HCT116 (cell line): ENCODE measurements at regions not wholly inside any gene's neighbourhood (a gene's known extent, or its start where the extent isn't known, plus 50 kb on each side); places are given as distances from the start of the nearest gene placed in this dataset.

Experiments
- ATAC-seq: fragments of 200-7000 bp; cut with Tn5 transposase; 2 replicates; pipeline ENCODE4 v1.9.1; 2020; ENCODE audit warnings: mild to moderate bottlenecking, moderate library complexity
- BruUV-seq: library from RNA; stranded (reverse); fragments of 400-500 nt; replicated peaks from 2 replicates; lab custom pipeline; 2021; lab: Mats Ljungman, UMichigan
- CTCF ChIA-PET: fragments of 300-600 bp; sonication (Branson Sonifier 250); formaldehyde crosslinking; loops from one replicate; lab custom pipeline; 2021; ENCODE audit warnings: antibody characterized with exemption; lab: Charles Lee
- POLR2A ChIA-PET: fragments of 300-600, 350-600 bp; sonication (Branson Sonifier 250); formaldehyde crosslinking; loops from one replicate; lab custom pipeline; 2021; ENCODE audit warnings: antibody characterized with exemption; lab: Charles Lee
- RAD21 ChIA-PET, 2 experiments: fragments of 300-600 bp; sonication (Branson Sonifier 250); formaldehyde crosslinking; loops; one replicate each; lab custom pipeline; 2023; ENCODE audit warnings: low total read pairs in 2 of 2; ENCODE audit not compliant: uncharacterized antibody in 2 of 2, unreplicated experiment in 2 of 2, low non-redundant PET in 1 of 2; lab: Charles Lee
- DNase-seq: peaks from one replicate; pipeline ENCODE4 v3.0.0-alpha.2; 2010; ENCODE audit warnings: low read depth, low spot score
- H2AFZ ChIP-seq: fragments of 200-600 bp; shearing (Covaris generic), sonication (generic); 2 replicates; pipeline ENCODE4 v1.6.1; 2017; ENCODE audit warnings: low read depth, mixed run types, mixed read lengths, antibody characterized with exemption, low read length; ENCODE audit not compliant: poor library complexity, severe bottlenecking
- H3K27ac ChIP-seq: 2 replicates; pipeline ENCODE4 v1.5.1; 2012; ENCODE audit warnings: low read depth, low read length
- H3K27me3 ChIP-seq: fragments of 200-600 bp; sonication (generic); 2 replicates; pipeline ENCODE4 v1.6.1; 2016; ENCODE audit warnings: mixed run types, low read length, mixed read lengths; ENCODE audit not compliant: insufficient read depth
- H3K36me3 ChIP-seq, 2 experiments: fragments of 200-500 bp in 1 of 2; fragments of 200-600 bp in 1 of 2; sonication (Bioruptor generic) in 1 of 2; sonication (generic) in 1 of 2; 2 replicates each; pipeline versions ENCODE4 v1.5.1 to v1.6.1; 2014 to 2016; ENCODE audit warnings: low read length in 2 of 2, inconsistent platforms in 1 of 2, mixed read lengths in 1 of 2, mixed run types in 1 of 2; ENCODE audit not compliant: insufficient read depth in 2 of 2, control insufficient read depth in 1 of 2
- H3K4me1 ChIP-seq, 2 experiments: fragments of 200-600 bp in 1 of 2; sonication (generic) in 1 of 2; 2 replicates each; pipeline versions ENCODE4 v1.5.1 to v1.6.1; 2012 to 2017; ENCODE audit warnings: low read length in 2 of 2, inconsistent platforms in 1 of 2, mild to moderate bottlenecking in 1 of 2, mixed read lengths in 1 of 2, mixed run types in 1 of 2, moderate library complexity in 1 of 2; ENCODE audit not compliant: insufficient read depth in 2 of 2, control insufficient read depth in 1 of 2
- H3K4me2 ChIP-seq: fragments of 200-600 bp; sonication (generic); 2 replicates; pipeline ENCODE4 v1.6.1; 2017; ENCODE audit warnings: mixed run types, low read length, mixed read lengths
- H3K4me3 ChIP-seq, 2 experiments: fragments of 200-600 bp in 1 of 2; sonication (generic) in 1 of 2; replicated peaks in 1 of 2; 2 replicates each; pipeline ENCODE4 v1.5.1; 2011 to 2016; ENCODE audit warnings: low read length in 2 of 2, control low read depth in 1 of 2, low read depth in 1 of 2, mild to moderate bottlenecking in 1 of 2, mixed read lengths in 1 of 2, mixed run types in 1 of 2
- H3K79me2 ChIP-seq: fragments of 200-600 bp; sonication (generic); 2 replicates; pipeline ENCODE4 v1.6.1; 2017; ENCODE audit warnings: mild to moderate bottlenecking, mixed run types, low read length, moderate library complexity, mixed read lengths; ENCODE audit not compliant: insufficient read depth
- H3K9ac ChIP-seq: fragments of 200-600 bp; sonication (generic); 2 replicates; pipeline ENCODE4 v1.6.1; 2016; ENCODE audit warnings: low read length, mixed read lengths
- H3K9me2 ChIP-seq: fragments of 200-600 bp; sonication (generic), shearing (Covaris generic); 2 replicates; pipeline ENCODE4 v1.6.1; 2017; ENCODE audit warnings: mixed run types, mild to moderate bottlenecking, moderate library complexity; ENCODE audit not compliant: insufficient read depth
- H3K9me3 ChIP-seq, 2 experiments: fragments of 200-500 bp in 1 of 2; fragments of 200-600 bp in 1 of 2; sonication (Bioruptor generic) in 1 of 2; sonication (generic) in 1 of 2; 2 replicates each; pipeline ENCODE4 v1.6.1; 2014 to 2017; ENCODE audit warnings: low read length in 2 of 2, mixed read lengths in 2 of 2, inconsistent platforms in 1 of 2, low read depth in 1 of 2, mild to moderate bottlenecking in 1 of 2, mixed run types in 1 of 2, moderate library complexity in 1 of 2; ENCODE audit not compliant: control insufficient read depth in 1 of 2, insufficient read depth in 1 of 2
- H4K20me1 ChIP-seq: fragments of 200-600 bp; sonication (generic), shearing (Covaris generic); 2 replicates; pipeline ENCODE4 v1.6.1; 2017; ENCODE audit warnings: mixed run types, mild to moderate bottlenecking, moderate library complexity; ENCODE audit not compliant: insufficient read depth
- CBX3 ChIP-seq: IDR thresholded peaks from 2 replicates; pipeline ENCODE4 v1.6.1; 2012; ENCODE audit warnings: low read depth
- CEBPB ChIP-seq: IDR thresholded peaks from 2 replicates; pipeline ENCODE4 v1.6.1; 2012; ENCODE audit warnings: low read depth
- EGR1 ChIP-seq: IDR thresholded peaks from 2 replicates; pipeline ENCODE4 v1.6.1; 2012; ENCODE audit warnings: low read depth
- EZH2 ChIP-seq: fragments of 200-600 bp; sonication (generic); IDR thresholded peaks from 2 replicates; pipeline ENCODE4 v1.6.1; 2017; ENCODE audit warnings: antibody characterized with exemption, mixed run types
- EZH2phosphoT487 ChIP-seq: fragments of 200-600 bp; IDR thresholded peaks from 2 replicates; pipeline ENCODE4 v1.6.1; 2018; ENCODE audit warnings: antibody characterized with exemption, borderline replicate concordance
- JUND ChIP-seq: IDR thresholded peaks from 2 replicates; pipeline ENCODE4 v1.6.1; 2012
- POLR2A ChIP-seq: IDR thresholded peaks from 2 replicates; pipeline ENCODE4 v1.7.0; 2011; ENCODE audit warnings: borderline replicate concordance; ENCODE audit not compliant: insufficient read depth, insufficient read length; ENCODE audit errors: extremely low read depth
- RAD21 ChIP-seq: IDR thresholded peaks from 2 replicates; pipeline ENCODE4 v1.6.1; 2012; ENCODE audit warnings: low read depth, mild to moderate bottlenecking
- SIN3A ChIP-seq: IDR thresholded peaks from 2 replicates; pipeline ENCODE4 v1.6.1; 2012; ENCODE audit warnings: low read depth
- TCF7L2 ChIP-seq: IDR thresholded peaks from 2 replicates; pipeline ENCODE4 v1.7.0; 2011; ENCODE audit warnings: borderline replicate concordance, inconsistent platforms; ENCODE audit not compliant: insufficient read depth, insufficient read length; ENCODE audit errors: extremely low read depth
- YY1 ChIP-seq: IDR thresholded peaks from 2 replicates; pipeline ENCODE4 v1.6.1; 2011; ENCODE audit warnings: low read length, low read depth, moderate library complexity, mild to moderate bottlenecking; ENCODE audit not compliant: insufficient replicate concordance; ENCODE audit errors: extremely low read depth
- ZFX ChIP-seq: fragments of 450-650 bp; IDR thresholded peaks from 2 replicates; pipeline ENCODE4 v1.6.1; 2017
- ZNF274 ChIP-seq: fragments of 200-500 bp; sonication (Bioruptor generic); IDR thresholded peaks from 2 replicates; pipeline ENCODE4 v1.6.1; 2014; ENCODE audit warnings: mild to moderate bottlenecking, low read depth, low read length, inconsistent platforms
- intact Hi-C: fragments of 100-400 bp; cut with micrococcal nuclease; formaldehyde crosslinking; loops from 2 replicates; pipeline ENCODE4 v1.10.0; 2022
- TF ChIP-seq, protein P1 (sequence below): IDR thresholded peaks from 2 replicates; pipeline ENCODE4 v1.6.1; 2012
- TF ChIP-seq, protein P2 (sequence below): IDR thresholded peaks from 2 replicates; pipeline ENCODE4 v1.6.1; 2012; ENCODE audit warnings: low read depth
- TF ChIP-seq, protein P3 (sequence below): IDR thresholded peaks from 2 replicates; pipeline ENCODE4 v1.6.1; 2011; ENCODE audit warnings: mild to moderate bottlenecking, low read length, moderate library complexity; ENCODE audit not compliant: insufficient replicate concordance; ENCODE audit errors: extremely low read depth
- TF ChIP-seq, protein P4 (sequence below): IDR thresholded peaks from 2 replicates; pipeline ENCODE4 v1.6.1; 2012

DNA sequence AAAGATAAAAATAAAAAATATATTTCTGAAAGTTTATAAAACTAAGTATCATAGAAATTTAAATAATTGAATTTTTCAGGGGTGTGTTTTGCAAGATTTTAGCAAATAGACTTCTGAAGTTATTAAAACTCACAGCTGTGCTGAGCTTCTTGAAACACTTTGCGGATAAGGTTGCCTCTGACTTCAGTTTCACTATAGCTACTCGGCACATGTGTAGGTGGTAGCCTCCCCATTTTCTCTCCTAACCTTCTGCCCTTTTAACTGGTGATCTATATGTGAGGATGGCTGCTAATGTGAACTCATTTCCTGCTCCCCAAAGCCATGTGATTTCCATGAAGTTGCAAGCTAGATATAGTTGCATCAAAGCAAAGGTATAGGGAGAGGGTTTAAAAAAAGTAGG is 129.3 kb upstream of the STMND1 start:
- ChIA-PET RAD21 (no interaction called here), POLR2A (no interaction called here)
- BruUV-seq = no TSS peak

More for the DNA sequence above, 129.3 kb upstream of the STMND1 start:
- TF ChIP-seq SIN3A (no peak), ZFX (no peak), ZNF274 (no peak), JUND (no peak), CBX3 (no peak), EZH2 (no peak), TCF7L2 (no peak), POLR2A (no peak), CEBPB (no peak), EZH2phosphoT487 (no peak), RAD21 (no peak), EGR1 (no peak), YY1 (no peak)
- TF ChIP-seq, protein P1, sequence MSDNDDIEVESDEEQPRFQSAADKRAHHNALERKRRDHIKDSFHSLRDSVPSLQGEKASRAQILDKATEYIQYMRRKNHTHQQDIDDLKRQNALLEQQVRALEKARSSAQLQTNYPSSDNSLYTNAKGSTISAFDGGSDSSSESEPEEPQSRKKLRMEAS = no peak
- TF ChIP-seq, protein P2, sequence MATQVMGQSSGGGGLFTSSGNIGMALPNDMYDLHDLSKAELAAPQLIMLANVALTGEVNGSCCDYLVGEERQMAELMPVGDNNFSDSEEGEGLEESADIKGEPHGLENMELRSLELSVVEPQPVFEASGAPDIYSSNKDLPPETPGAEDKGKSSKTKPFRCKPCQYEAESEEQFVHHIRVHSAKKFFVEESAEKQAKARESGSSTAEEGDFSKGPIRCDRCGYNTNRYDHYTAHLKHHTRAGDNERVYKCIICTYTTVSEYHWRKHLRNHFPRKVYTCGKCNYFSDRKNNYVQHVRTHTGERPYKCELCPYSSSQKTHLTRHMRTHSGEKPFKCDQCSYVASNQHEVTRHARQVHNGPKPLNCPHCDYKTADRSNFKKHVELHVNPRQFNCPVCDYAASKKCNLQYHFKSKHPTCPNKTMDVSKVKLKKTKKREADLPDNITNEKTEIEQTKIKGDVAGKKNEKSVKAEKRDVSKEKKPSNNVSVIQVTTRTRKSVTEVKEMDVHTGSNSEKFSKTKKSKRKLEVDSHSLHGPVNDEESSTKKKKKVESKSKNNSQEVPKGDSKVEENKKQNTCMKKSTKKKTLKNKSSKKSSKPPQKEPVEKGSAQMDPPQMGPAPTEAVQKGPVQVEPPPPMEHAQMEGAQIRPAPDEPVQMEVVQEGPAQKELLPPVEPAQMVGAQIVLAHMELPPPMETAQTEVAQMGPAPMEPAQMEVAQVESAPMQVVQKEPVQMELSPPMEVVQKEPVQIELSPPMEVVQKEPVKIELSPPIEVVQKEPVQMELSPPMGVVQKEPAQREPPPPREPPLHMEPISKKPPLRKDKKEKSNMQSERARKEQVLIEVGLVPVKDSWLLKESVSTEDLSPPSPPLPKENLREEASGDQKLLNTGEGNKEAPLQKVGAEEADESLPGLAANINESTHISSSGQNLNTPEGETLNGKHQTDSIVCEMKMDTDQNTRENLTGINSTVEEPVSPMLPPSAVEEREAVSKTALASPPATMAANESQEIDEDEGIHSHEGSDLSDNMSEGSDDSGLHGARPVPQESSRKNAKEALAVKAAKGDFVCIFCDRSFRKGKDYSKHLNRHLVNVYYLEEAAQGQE = no peak
- TF ChIP-seq, protein P3, sequence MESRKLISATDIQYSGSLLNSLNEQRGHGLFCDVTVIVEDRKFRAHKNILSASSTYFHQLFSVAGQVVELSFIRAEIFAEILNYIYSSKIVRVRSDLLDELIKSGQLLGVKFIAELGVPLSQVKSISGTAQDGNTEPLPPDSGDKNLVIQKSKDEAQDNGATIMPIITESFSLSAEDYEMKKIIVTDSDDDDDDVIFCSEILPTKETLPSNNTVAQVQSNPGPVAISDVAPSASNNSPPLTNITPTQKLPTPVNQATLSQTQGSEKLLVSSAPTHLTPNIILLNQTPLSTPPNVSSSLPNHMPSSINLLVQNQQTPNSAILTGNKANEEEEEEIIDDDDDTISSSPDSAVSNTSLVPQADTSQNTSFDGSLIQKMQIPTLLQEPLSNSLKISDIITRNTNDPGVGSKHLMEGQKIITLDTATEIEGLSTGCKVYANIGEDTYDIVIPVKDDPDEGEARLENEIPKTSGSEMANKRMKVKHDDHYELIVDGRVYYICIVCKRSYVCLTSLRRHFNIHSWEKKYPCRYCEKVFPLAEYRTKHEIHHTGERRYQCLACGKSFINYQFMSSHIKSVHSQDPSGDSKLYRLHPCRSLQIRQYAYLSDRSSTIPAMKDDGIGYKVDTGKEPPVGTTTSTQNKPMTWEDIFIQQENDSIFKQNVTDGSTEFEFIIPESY = no peak
- TF ChIP-seq, protein P4, sequence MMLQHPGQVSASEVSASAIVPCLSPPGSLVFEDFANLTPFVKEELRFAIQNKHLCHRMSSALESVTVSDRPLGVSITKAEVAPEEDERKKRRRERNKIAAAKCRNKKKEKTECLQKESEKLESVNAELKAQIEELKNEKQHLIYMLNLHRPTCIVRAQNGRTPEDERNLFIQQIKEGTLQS = no peak
- no peak overlapping the region for H3K27ac ChIP-seq
- H3K4me2 ChIP-seq = no peak overlapping the region
- peaks cover 22% of the 10 kb centered on the region for H3K27me3 ChIP-seq
- DNase-seq (no peak), ATAC-seq (no peak)
- H3K9me2 ChIP-seq = no peaks in the 10 kb centered on the region
- CTCF ChIA-PET = no interaction called here
- H4K20me1 ChIP-seq = no peaks in the 10 kb centered on the region
- H3K79me2 ChIP-seq = no peaks in the 10 kb centered on the region
- no peak overlapping the region for H3K9ac ChIP-seq
- H3K9me3 ChIP-seq = no peaks in the 10 kb centered on the region
- H2AFZ ChIP-seq = no peak overlapping the region
- no peaks in the 10 kb centered on the region for H3K4me1 ChIP-seq
- no peak overlapping the region for H3K4me3 ChIP-seq
- intact Hi-C loops = no loop called here
- no peaks in the 10 kb centered on the region for H3K36me3 ChIP-seq
